ENCODE measurements at regions not wholly inside any gene's neighbourhood (a gene's known extent, or its start where the extent isn't known, plus 50 kb on each side); places are given as distances from the start of the nearest gene placed in this dataset.

GRCh38 chr19:31095100-31095804 lies 254.0 kb downstream of the TSHZ3 start:
- TF ChIP-seq CTCF (conservative IDR thresholded peaks at IDR 0.05; ENCODE audit: low read length) (no peak), EZH2phosphoT487 (IDR thresholded peaks at IDR 0.05; ENCODE audit: borderline replicate concordance, low read depth, low read length) (no peak)
